ACC112 (cell line): ENCODE measurements at regions not wholly inside any gene's neighbourhood (a gene's known extent, or its start where the extent isn't known, plus 50 kb on each side); places are given as distances from the start of the nearest gene placed in this dataset.
A peak's percentile ranks its signal among the peaks of the same experiment; 100 is the strongest.

ENCODE experiments used
- H2AFZ ChIP-seq: fragments of 200-600 bp; sonication (generic); one replicate; pipeline ENCODE4 v1.6.0; 2017; ENCODE audit warnings: antibody characterized with exemption, low read length; ENCODE audit not compliant: unreplicated experiment
- H3K27ac ChIP-seq: fragments of 200-600 bp; sonication (generic); 2 replicates; pipeline ENCODE4 v1.5.1; 2014; ENCODE audit warnings: low read depth, mild to moderate bottlenecking, antibody characterized with exemption, low read length, moderate library complexity
- H3K27me3 ChIP-seq: fragments of 200-600 bp; sonication (generic); 2 replicates; pipeline ENCODE4 v1.6.1; 2014; ENCODE audit warnings: mild to moderate bottlenecking, antibody characterized with exemption, low read length, moderate library complexity, mixed read lengths; ENCODE audit not compliant: insufficient read depth
- H3K36me3 ChIP-seq: fragments of 200-600 bp; sonication (generic); 2 replicates; pipeline ENCODE4 v1.6.1; 2016; ENCODE audit warnings: mild to moderate bottlenecking, antibody characterized with exemption, low read length, moderate library complexity, mixed read lengths; ENCODE audit not compliant: insufficient read depth
- H3K4me1 ChIP-seq: fragments of 200-600 bp; sonication (generic); one replicate; pipeline ENCODE4 v1.6.1; 2016; ENCODE audit warnings: low read length, mixed read lengths; ENCODE audit not compliant: insufficient read depth, unreplicated experiment, control insufficient read depth
- H3K4me3 ChIP-seq: fragments of 200-600 bp; sonication (generic); 2 replicates; pipeline ENCODE4 v1.5.1; 2014; ENCODE audit warnings: mild to moderate bottlenecking, low read depth, low read length
- H3K79me2 ChIP-seq: fragments of 200-600 bp; sonication (generic); one replicate; pipeline ENCODE4 v1.6.0; 2016; ENCODE audit warnings: low read length; ENCODE audit not compliant: control insufficient read depth, unreplicated experiment, insufficient read depth

GRCh38 chr3:159185443-159186050, 383.7 kb downstream of the MFSD1 start:
- Histone ChIP-seq H3K4me3 (no peak overlapping the region), H3K27ac (no peak overlapping the region), H3K4me1 (peaks cover 11% of the 10 kb centered on the region), H3K79me2 (no peaks in the 10 kb centered on the region), H2AFZ (no peak overlapping the region), H3K36me3 (no peaks in the 10 kb centered on the region), H3K27me3 (no peaks in the 10 kb centered on the region)

- no peak overlapping the region for H3K4me3 ChIP-seq
- H3K27ac ChIP-seq: no peak overlapping the region
- H3K79me2 ChIP-seq: no peaks in the 10 kb centered on the region
- H3K27me3 ChIP-seq: no peaks in the 10 kb centered on the region
- H3K4me1 ChIP-seq: peaks cover 21% of the 10 kb centered on the region
- no peak overlapping the region for H2AFZ ChIP-seq
- H3K36me3 ChIP-seq: no peaks in the 10 kb centered on the region
Measured at GRCh38 chr3:159186581-159186980, 384.7 kb downstream of the MFSD1 start.

GRCh38 chr3:159187232-159187631, 385.4 kb downstream of the MFSD1 start:
- Histone ChIP-seq H3K4me3 (no peak overlapping the region), H3K27me3 (no peaks in the 10 kb centered on the region), H3K79me2 (no peaks in the 10 kb centered on the region), H3K36me3 (no peaks in the 10 kb centered on the region), H3K4me1 (peaks cover 27% of the 10 kb centered on the region), H3K27ac (no peak overlapping the region), H2AFZ (no peak overlapping the region)

- Histone ChIP-seq H3K79me2 (no peaks in the 10 kb centered on the region), H3K27me3 (no peaks in the 10 kb centered on the region), H2AFZ (no peak overlapping the region), H3K36me3 (no peaks in the 10 kb centered on the region), H3K27ac (no peak overlapping the region), H3K4me3 (no peak overlapping the region), H3K4me1 (peaks cover 31% of the 10 kb centered on the region)
Measured at GRCh38 chr3:159187706-159188105, 385.9 kb downstream of the MFSD1 start.

GRCh38 chr3:159189994-159190669, 388.3 kb downstream of the MFSD1 start:
- H3K4me1 ChIP-seq: peaks cover 31% of the 10 kb centered on the region
- H2AFZ ChIP-seq: no peak overlapping the region
- no peak overlapping the region for H3K27ac ChIP-seq
- no peaks in the 10 kb centered on the region for H3K79me2 ChIP-seq
- no peaks in the 10 kb centered on the region for H3K36me3 ChIP-seq
- no peaks in the 10 kb centered on the region for H3K27me3 ChIP-seq
- H3K4me3 ChIP-seq: no peak overlapping the region

GRCh38 chr3:159191447-159191846, 389.6 kb downstream of the MFSD1 start:
- peaks cover 31% of the 10 kb centered on the region for H3K4me1 ChIP-seq
- peak overlapping the region; percentile 31; the same call in 1 of the 2 replicates for H3K27ac ChIP-seq
- H3K79me2 ChIP-seq: no peaks in the 10 kb centered on the region
- no peak overlapping the region for H3K4me3 ChIP-seq
- no peaks in the 10 kb centered on the region for H3K36me3 ChIP-seq
- no peak overlapping the region for H2AFZ ChIP-seq
- H3K27me3 ChIP-seq: no peaks in the 10 kb centered on the region

DNA sequence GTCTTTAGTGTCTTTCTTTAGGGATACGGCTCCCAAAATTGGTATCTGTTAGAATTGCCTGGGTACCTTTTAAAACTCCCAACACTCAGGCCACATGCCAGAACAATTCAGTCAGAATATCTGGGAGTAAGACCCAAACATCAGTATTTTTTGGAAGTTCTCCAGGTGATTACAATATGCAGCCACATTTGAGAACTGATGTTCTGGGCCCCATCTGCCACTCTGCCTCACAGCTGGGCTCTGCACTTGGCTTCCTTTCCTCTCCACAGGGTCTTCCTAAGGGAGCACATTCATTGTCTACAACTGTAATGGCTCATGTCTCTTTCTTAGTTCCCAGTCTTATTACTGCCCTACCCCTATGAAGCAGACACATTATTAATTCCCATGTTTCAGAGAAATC, 394.5 kb downstream of the MFSD1 start:
- Histone ChIP-seq H3K27me3 (no peaks in the 10 kb centered on the region), H3K4me1 (peaks cover 13% of the 10 kb centered on the region), H3K27ac (no peak overlapping the region), H3K79me2 (no peaks in the 10 kb centered on the region), H3K4me3 (no peak overlapping the region), H2AFZ (no peak overlapping the region), H3K36me3 (no peaks in the 10 kb centered on the region)

DNA sequence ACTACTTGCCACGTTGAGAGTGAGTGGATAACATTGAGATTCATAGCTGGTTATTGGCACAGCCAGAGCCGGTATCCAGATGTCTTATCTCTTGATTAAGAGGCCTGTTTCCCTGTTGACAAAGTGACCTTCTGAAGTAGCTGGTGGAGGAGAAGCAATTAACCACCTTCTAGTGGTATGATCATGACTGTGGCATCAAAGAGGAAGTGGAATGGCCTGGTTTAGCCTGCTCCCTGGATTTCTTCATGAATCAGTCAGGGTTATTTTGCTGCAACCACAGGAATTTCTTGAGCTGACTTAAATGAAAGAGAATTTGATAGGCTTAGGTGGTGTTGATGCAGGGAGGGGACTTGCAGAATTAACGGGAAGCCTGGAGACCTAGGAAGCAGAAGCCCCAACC, 398.3 kb downstream of the MFSD1 start:
- Histone ChIP-seq H3K4me1 (no peaks in the 10 kb centered on the region), H3K27me3 (no peaks in the 10 kb centered on the region), H3K36me3 (no peaks in the 10 kb centered on the region), H3K4me3 (no peak overlapping the region), H3K79me2 (no peaks in the 10 kb centered on the region), H3K27ac (no peak overlapping the region), H2AFZ (no peak overlapping the region)

DNA sequence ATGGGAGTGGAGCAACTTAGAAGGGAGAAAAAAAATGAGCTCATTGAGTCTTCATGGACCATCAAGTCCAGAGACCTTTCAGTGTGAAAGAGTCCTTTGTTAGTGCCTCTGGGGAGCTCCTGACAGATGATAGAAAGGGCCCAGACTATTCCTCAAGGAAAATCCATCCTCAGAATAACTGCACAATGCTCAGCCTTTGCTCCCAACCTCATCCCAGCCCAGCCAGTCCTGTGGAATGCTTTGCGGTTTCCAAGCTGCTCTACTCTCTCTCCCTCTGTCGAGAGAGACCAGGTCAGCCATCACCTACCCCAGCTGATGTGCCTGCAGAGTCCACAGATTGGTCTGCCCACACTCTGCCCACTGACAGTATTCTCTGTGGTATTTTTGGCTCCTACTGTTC, 406.2 kb downstream of the MFSD1 start:
- no peaks in the 10 kb centered on the region for H3K27me3 ChIP-seq
- H2AFZ ChIP-seq: no peak overlapping the region
- H3K4me3 ChIP-seq: no peak overlapping the region
- H3K79me2 ChIP-seq: no peaks in the 10 kb centered on the region
- H3K27ac ChIP-seq: no peak overlapping the region
- H3K4me1 ChIP-seq: no peaks in the 10 kb centered on the region
- no peaks in the 10 kb centered on the region for H3K36me3 ChIP-seq

GRCh38 chr3:159209459-159209858, 407.6 kb downstream of the MFSD1 start:
- Histone ChIP-seq H3K4me1 (no peaks in the 10 kb centered on the region), H3K27me3 (no peaks in the 10 kb centered on the region), H3K36me3 (no peaks in the 10 kb centered on the region), H3K4me3 (no peak overlapping the region), H2AFZ (no peak overlapping the region), H3K79me2 (no peaks in the 10 kb centered on the region), H3K27ac (no peak overlapping the region)

DNA sequence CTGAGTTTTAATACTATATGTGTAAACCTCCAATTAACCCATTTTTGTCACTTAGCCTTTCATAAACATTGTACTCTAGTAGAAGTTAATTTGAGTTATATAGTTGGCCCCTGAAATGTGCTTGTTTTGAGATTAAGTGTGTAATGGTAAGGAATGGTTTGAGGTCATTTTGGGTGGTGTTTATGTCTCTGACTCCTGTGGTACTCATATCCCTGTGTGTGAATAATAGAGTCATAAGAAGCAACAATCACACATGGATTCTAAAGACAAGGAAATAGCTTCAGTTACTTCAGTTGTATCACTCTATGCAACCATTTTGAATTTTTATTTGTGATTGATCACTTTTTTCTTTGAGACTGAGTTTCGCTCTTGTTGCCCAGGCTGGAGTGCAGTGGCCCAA, 408.5 kb downstream of the MFSD1 start:
- H3K36me3 ChIP-seq: no peaks in the 10 kb centered on the region
- H3K4me3 ChIP-seq: no peak overlapping the region
- H3K27me3 ChIP-seq: no peaks in the 10 kb centered on the region
- H3K4me1 ChIP-seq: no peaks in the 10 kb centered on the region
- no peaks in the 10 kb centered on the region for H3K79me2 ChIP-seq
- H2AFZ ChIP-seq: peak overlapping the region; percentile 34
- H3K27ac ChIP-seq: no peak overlapping the region
